ENCODE measurements at regions not wholly inside any gene's neighbourhood (a gene's known extent, or its start where the extent isn't known, plus 50 kb on each side); places are given as distances from the start of the nearest gene placed in this dataset.

GRCh38 chr12:27176765-27177164 lies 67.3 kb upstream of the STK38L start:
- no peak for DNase-seq (ENCODE audit: low spot score in 2 of 2)
- Histone ChIP-seq H3K9me3 (no peaks in the 10 kb centered on the region), H3K4me1 (no peaks in the 10 kb centered on the region), H3K27me3 (no peaks in the 10 kb centered on the region), H3K27ac (no peak overlapping the region), H3K4me3 (no peak overlapping the region), H3K36me3 (no peaks in the 10 kb centered on the region)
- TF ChIP-seq CTCF (IDR thresholded peaks at IDR 0.05): no peak
- TF ChIP-seq POLR2AphosphoS5 (IDR thresholded peaks at IDR 0.05): no peak
- TF ChIP-seq POLR2A (IDR thresholded peaks at IDR 0.05): no peak
- intact Hi-C loops (cut with DNase I; ENCODE audit: low total_unique reads): no loop called here

GRCh38 chr12:27177706-27178105 lies 66.4 kb upstream of the STK38L start:
- no peaks in the 10 kb centered on the region for H3K4me1 ChIP-seq
- TF ChIP-seq POLR2A (IDR thresholded peaks at IDR 0.05): no peak
- TF ChIP-seq POLR2AphosphoS5 (IDR thresholded peaks at IDR 0.05): no peak
- TF ChIP-seq CTCF (IDR thresholded peaks at IDR 0.05): no peak
- H3K4me3 ChIP-seq: no peak overlapping the region
- no peak overlapping the region for H3K27ac ChIP-seq
- H3K36me3 ChIP-seq: no peaks in the 10 kb centered on the region
- H3K9me3 ChIP-seq: no peaks in the 10 kb centered on the region
- no peak for DNase-seq (ENCODE audit: low spot score in 2 of 2)
- H3K27me3 ChIP-seq: no peaks in the 10 kb centered on the region
- intact Hi-C loops (cut with DNase I; ENCODE audit: low total_unique reads): no loop called here

- H3K9me3 ChIP-seq: no peaks in the 10 kb centered on the region
- no peaks in the 10 kb centered on the region for H3K4me1 ChIP-seq
- H3K36me3 ChIP-seq: no peaks in the 10 kb centered on the region
- H3K27me3 ChIP-seq: no peaks in the 10 kb centered on the region
- no peak overlapping the region for H3K27ac ChIP-seq
- intact Hi-C loops (cut with DNase I; ENCODE audit: low total_unique reads): no loop called here
- DNase-seq (ENCODE audit: low spot score in 2 of 2): no peak
- TF ChIP-seq POLR2A (IDR thresholded peaks at IDR 0.05): no peak
- TF ChIP-seq POLR2AphosphoS5 (IDR thresholded peaks at IDR 0.05): no peak
- no peak for TF ChIP-seq CTCF (IDR thresholded peaks at IDR 0.05)
- H3K4me3 ChIP-seq: no peak overlapping the region
These were observed 65.8 kb upstream of the STK38L start for GRCh38 chr12:27178255-27178654.

- intact Hi-C loops (cut with DNase I; ENCODE audit: low total_unique reads): no loop called here
- no peak for TF ChIP-seq POLR2AphosphoS5 (IDR thresholded peaks at IDR 0.05)
- no peak for TF ChIP-seq CTCF (IDR thresholded peaks at IDR 0.05)
- TF ChIP-seq POLR2A (IDR thresholded peaks at IDR 0.05): no peak
- DNase-seq (ENCODE audit: low spot score in 2 of 2): no peak
- no peaks in the 10 kb centered on the region for H3K4me1 ChIP-seq
- no peaks in the 10 kb centered on the region for H3K27me3 ChIP-seq
- H3K27ac ChIP-seq: no peak overlapping the region
- H3K9me3 ChIP-seq: no peaks in the 10 kb centered on the region
- no peak overlapping the region for H3K4me3 ChIP-seq
- H3K36me3 ChIP-seq: no peaks in the 10 kb centered on the region
These were observed 65.2 kb upstream of the STK38L start for GRCh38 chr12:27178723-27179399.

GRCh38 chr12:27179400-27180214 lies 64.5 kb upstream of the STK38L start:
- Histone ChIP-seq H3K4me1 (no peaks in the 10 kb centered on the region), H3K27me3 (no peaks in the 10 kb centered on the region), H3K36me3 (no peaks in the 10 kb centered on the region), H3K9me3 (no peaks in the 10 kb centered on the region), H3K27ac (no peak overlapping the region), H3K4me3 (no peak overlapping the region)
- TF ChIP-seq CTCF (IDR thresholded peaks at IDR 0.05) (no peak), POLR2A (IDR thresholded peaks at IDR 0.05) (no peak), POLR2AphosphoS5 (IDR thresholded peaks at IDR 0.05) (no peak)
- intact Hi-C loops (cut with DNase I; ENCODE audit: low total_unique reads): loop anchor here (5.0 kb wide), 1 partner anchor 1193 kb away; no protein-coding TSS in a partner anchor
- peak in 1 of 2 donors; percentile 29 for DNase-seq (ENCODE audit: low spot score in 2 of 2)
